T-cell (primary cell): ENCODE measurements at regions not wholly inside any gene's neighbourhood (a gene's known extent, or its start where the extent isn't known, plus 50 kb on each side); places are given as distances from the start of the nearest gene placed in this dataset.

Experiments
- ATAC-seq, 4 experiments: fragments of 200-7000 bp in 3 of 4; fragments of 150-1000 bp in 1 of 4; cut with Tn5 transposase; replicated peaks in 1 of 4; 1 replicate in 3 of 4; 2 replicates in 1 of 4; pipeline ENCODE4 v1.10.0; 2021; ENCODE audit warnings: moderate library complexity in 3 of 4, mild to moderate bottlenecking in 2 of 4, moderate number of reproducible peaks in 1 of 4
- CTCF ChIA-PET, 2 donors: fragments of 300-600 bp; sonication (Branson Sonifier 250); formaldehyde crosslinking; loops; one replicate each; lab custom pipeline; 2022; ENCODE audit warnings: antibody characterized with exemption in 2 of 2; lab: Charles Lee
- POLR2A ChIA-PET, 2 donors: fragments of 300-600 bp; sonication (Branson Sonifier 250); formaldehyde crosslinking; loops; one replicate each; lab custom pipeline; 2022; ENCODE audit warnings: antibody characterized with exemption in 2 of 2; lab: Charles Lee
- DNase-seq, 35 experiments: peaks; one replicate each; pipeline versions ENCODE4 v3.0.0 to v3.0.0-alpha.2; 2013 to 2023
- H3K27ac ChIP-seq: one replicate; pipeline ENCODE4 v1.5.1; 2013; ENCODE audit warnings: low read length
- H3K27me3 ChIP-seq, 2 experiments: replicated peaks in 1 of 2; 1 replicate in 1 of 2; 2 replicates in 1 of 2; pipeline versions ENCODE4 v1.6.1 to v1.7.0; 2013; ENCODE audit warnings: low read length in 1 of 2, mixed read lengths in 1 of 2; ENCODE audit not compliant: control insufficient read depth in 2 of 2, insufficient read depth in 2 of 2; ENCODE audit errors: extremely low read depth in 1 of 2
- H3K36me3 ChIP-seq, 2 donors: 1 replicate in 1 of 2; 2 replicates in 1 of 2; pipeline versions ENCODE4 v1.6.1 to v1.7.0; 2013; ENCODE audit warnings: low read length in 1 of 2; ENCODE audit not compliant: control insufficient read depth in 2 of 2, insufficient read depth in 1 of 2; ENCODE audit errors: extremely low read depth in 1 of 2
- H3K4me1 ChIP-seq, 2 experiments: 1 replicate in 1 of 2; 2 replicates in 1 of 2; pipeline versions ENCODE4 v1.6.1 to v1.7.0; 2013; ENCODE audit warnings: low read length in 2 of 2, mixed read lengths in 1 of 2; ENCODE audit not compliant: insufficient read depth in 2 of 2, control insufficient read depth in 1 of 2; ENCODE audit errors: extremely low read depth in 1 of 2
- H3K4me3 ChIP-seq, 2 donors: 1 replicate in 1 of 2; 2 replicates in 1 of 2; pipeline versions ENCODE4 v1.5.1 to v1.7.0; 2013; ENCODE audit warnings: mild to moderate bottlenecking in 2 of 2, low read length in 1 of 2, moderate library complexity in 1 of 2; ENCODE audit not compliant: control insufficient read depth in 1 of 2; ENCODE audit errors: extremely low read depth in 1 of 2
- H3K9me3 ChIP-seq: 2 replicates; pipeline ENCODE4 v1.7.0; 2013
- H3K27ac Mint-ChIP-seq, 2 donors: one replicate each; pipeline ENCODE4 v1.8.0; 2020 to 2021; ENCODE audit warnings: mild to moderate bottlenecking in 2 of 2, mixed read lengths in 2 of 2
- H3K27me3 Mint-ChIP-seq, 2 donors: one replicate each; pipeline ENCODE4 v1.8.0; 2021 to 2022; ENCODE audit warnings: mixed read lengths in 2 of 2
- H3K36me3 Mint-ChIP-seq: one replicate; pipeline ENCODE4 v1.8.0; 2021; ENCODE audit warnings: mixed read lengths
- H3K4me1 Mint-ChIP-seq, 3 donors: one replicate each; pipeline ENCODE4 v1.8.0; 2020 to 2022; ENCODE audit warnings: mixed read lengths in 3 of 3, mild to moderate bottlenecking in 1 of 3
- H3K4me3 Mint-ChIP-seq, 3 donors: one replicate each; pipeline ENCODE4 v1.8.0; 2020 to 2022; ENCODE audit warnings: mild to moderate bottlenecking in 3 of 3, mixed read lengths in 3 of 3, moderate library complexity in 3 of 3
- H3K9me3 Mint-ChIP-seq, 3 donors: one replicate each; pipeline ENCODE4 v1.8.0; 2020 to 2022; ENCODE audit warnings: mixed read lengths in 3 of 3
- whole genome bisulfite sequencing: methylation state at CpG from one replicate; pipeline ENCODE4 v1.1.5; 2013; ENCODE audit warnings: missing lambda C conversion rate; ENCODE audit not compliant: insufficient coverage; 5-methylcytosine and 5-hydroxymethylcytosine counted together

GRCh38 chr1:209405183-209405814 lies 178.2 kb upstream of the CAMK1G start:
- ATAC-seq (no peak), DNase-seq (no peak)
- Mint-ChIP-seq H3K27ac (no peak overlapping the region), H3K36me3 (no peaks in the 10 kb centered on the region), H3K4me1 (no peaks in the 10 kb centered on the region), H3K9me3 (no peaks in the 10 kb centered on the region), H3K27me3 (peaks cover 2 to 12% of the 10 kb centered on the region in 2 donors), H3K4me3 (no peak overlapping the region)
- Histone ChIP-seq H3K4me3 (no peak overlapping the region), H3K4me1 (no peaks in the 10 kb centered on the region), H3K36me3 (no peaks in the 10 kb centered on the region), H3K27me3 (peaks cover 0 to 4% of the 10 kb centered on the region in 2 experiments), H3K27ac (no peak overlapping the region), H3K9me3 (no peaks in the 10 kb centered on the region)
- CTCF ChIA-PET, result no interaction called here
- POLR2A ChIA-PET, result no interaction called here
- WGBS, result 20% methylated on average over 3 of the region's 5 CpGs

- DNase-seq, result no peak
- Histone ChIP-seq H3K27ac (no peak overlapping the region), H3K4me3 (no peak overlapping the region), H3K27me3 (peaks cover 0 to 4% of the 10 kb centered on the region in 2 experiments), H3K4me1 (no peaks in the 10 kb centered on the region), H3K36me3 (no peaks in the 10 kb centered on the region), H3K9me3 (no peaks in the 10 kb centered on the region)
- H3K36me3 Mint-ChIP-seq, result no peaks in the 10 kb centered on the region
- WGBS, result 80% methylated on average over 2 of the region's 3 CpGs
- no peak overlapping the region for H3K27ac Mint-ChIP-seq
- peaks cover 6 to 13% of the 10 kb centered on the region in 2 donors for H3K27me3 Mint-ChIP-seq
- H3K4me3 Mint-ChIP-seq, result no peak overlapping the region
- ChIA-PET CTCF (no interaction called here), POLR2A (no interaction called here)
- H3K4me1 Mint-ChIP-seq, result no peaks in the 10 kb centered on the region
- H3K9me3 Mint-ChIP-seq, result no peaks in the 10 kb centered on the region
- no peak for ATAC-seq
Measured at GRCh38 chr1:209406168-209406567, 177.3 kb upstream of the CAMK1G start.

GRCh38 chr1:209406595-209406994 lies 176.9 kb upstream of the CAMK1G start:
- ATAC-seq (no peak), DNase-seq (no peak)
- WGBS, result no CpG with 5 or more reads among the region's 2 CpGs
- Histone ChIP-seq H3K27ac (no peak overlapping the region), H3K9me3 (no peaks in the 10 kb centered on the region), H3K36me3 (no peaks in the 10 kb centered on the region), H3K4me3 (no peak overlapping the region), H3K4me1 (no peaks in the 10 kb centered on the region), H3K27me3 (peaks cover 0 to 4% of the 10 kb centered on the region in 2 experiments)
- H3K27ac Mint-ChIP-seq, result no peak overlapping the region
- no peaks in the 10 kb centered on the region for H3K4me1 Mint-ChIP-seq
- H3K9me3 Mint-ChIP-seq, result no peaks in the 10 kb centered on the region
- no peak overlapping the region for H3K4me3 Mint-ChIP-seq
- H3K27me3 Mint-ChIP-seq, result peaks cover 8 to 16% of the 10 kb centered on the region in 2 donors
- ChIA-PET CTCF (no interaction called here), POLR2A (no interaction called here)
- H3K36me3 Mint-ChIP-seq, result no peaks in the 10 kb centered on the region

GRCh38 chr1:209409780-209410179 lies 173.7 kb upstream of the CAMK1G start:
- Histone ChIP-seq H3K4me3 (no peak overlapping the region), H3K4me1 (no peaks in the 10 kb centered on the region), H3K9me3 (no peaks in the 10 kb centered on the region), H3K27ac (no peak overlapping the region), H3K36me3 (no peaks in the 10 kb centered on the region), H3K27me3 (peaks cover 0 to 4% of the 10 kb centered on the region in 2 experiments)
- DNase-seq (no peak), ATAC-seq (no peak)
- H3K9me3 Mint-ChIP-seq, result no peaks in the 10 kb centered on the region
- no peaks in the 10 kb centered on the region for H3K4me1 Mint-ChIP-seq
- CTCF ChIA-PET, result no interaction called here
- no peak overlapping the region for H3K4me3 Mint-ChIP-seq
- no peak overlapping the region for H3K27ac Mint-ChIP-seq
- H3K36me3 Mint-ChIP-seq, result no peaks in the 10 kb centered on the region
- WGBS, result no CpG with 5 or more reads among the region's 2 CpGs
- POLR2A ChIA-PET, result no interaction called here
- peaks cover 19 to 31% of the 10 kb centered on the region in 2 donors for H3K27me3 Mint-ChIP-seq

GRCh38 chr1:209411491-209411929 lies 172.0 kb upstream of the CAMK1G start:
- H3K36me3 ChIP-seq, result no peaks in the 10 kb centered on the region
- no peaks in the 10 kb centered on the region for H3K9me3 ChIP-seq
- ChIA-PET POLR2A (no interaction called here), CTCF (no interaction called here)
- no peaks in the 10 kb centered on the region for H3K4me1 ChIP-seq
- H3K27ac ChIP-seq, result no peak overlapping the region
- Mint-ChIP-seq H3K36me3 (no peaks in the 10 kb centered on the region), H3K4me1 (no peaks in the 10 kb centered on the region), H3K9me3 (no peaks in the 10 kb centered on the region), H3K4me3 (no peak overlapping the region), H3K27ac (no peak overlapping the region), H3K27me3 (peaks cover 23 to 32% of the 10 kb centered on the region in 2 donors)
- WGBS, result 38% methylated on average over 1 of the region's 3 CpGs
- ATAC-seq (no peak), DNase-seq (no peak)
- H3K4me3 ChIP-seq, result no peak overlapping the region
- H3K27me3 ChIP-seq, result peaks cover 0 to 7% of the 10 kb centered on the region in 2 experiments

GRCh38 chr1:209412036-209412435 lies 171.5 kb upstream of the CAMK1G start:
- no peak overlapping the region for H3K27ac Mint-ChIP-seq

GRCh38 chr1:209412566-209412965 lies 170.9 kb upstream of the CAMK1G start:
- H3K9me3 ChIP-seq, result no peaks in the 10 kb centered on the region
- ATAC-seq (no peak), DNase-seq (no peak)
- Mint-ChIP-seq H3K4me3 (no peak overlapping the region), H3K27me3 (peaks cover 23 to 37% of the 10 kb centered on the region in 2 donors), H3K36me3 (no peaks in the 10 kb centered on the region), H3K4me1 (no peaks in the 10 kb centered on the region), H3K9me3 (no peaks in the 10 kb centered on the region), H3K27ac (no peak overlapping the region)
- ChIA-PET CTCF (no interaction called here), POLR2A (no interaction called here)
- H3K36me3 ChIP-seq, result no peaks in the 10 kb centered on the region
- 54% methylated on average over 1 of the region's 1 CpG for WGBS
- no peak overlapping the region for H3K27ac ChIP-seq
- peaks cover 0 to 7% of the 10 kb centered on the region in 2 experiments for H3K27me3 ChIP-seq
- no peaks in the 10 kb centered on the region for H3K4me1 ChIP-seq
- no peak overlapping the region for H3K4me3 ChIP-seq

More at GRCh38 chr1:209412036-209412435, 171.5 kb upstream of the CAMK1G start:
- H3K27ac ChIP-seq, result no peak overlapping the region
- Mint-ChIP-seq H3K4me3 (no peak overlapping the region), H3K36me3 (no peaks in the 10 kb centered on the region), H3K4me1 (no peaks in the 10 kb centered on the region), H3K27me3 (peaks cover 23 to 32% of the 10 kb centered on the region in 2 donors), H3K9me3 (no peaks in the 10 kb centered on the region)
- no peaks in the 10 kb centered on the region for H3K36me3 ChIP-seq
- ATAC-seq (no peak), DNase-seq (no peak)
- ChIA-PET CTCF (no interaction called here), POLR2A (no interaction called here)
- H3K4me3 ChIP-seq, result no peak overlapping the region
- H3K27me3 ChIP-seq, result peaks cover 0 to 7% of the 10 kb centered on the region in 2 experiments
- H3K4me1 ChIP-seq, result no peaks in the 10 kb centered on the region
- no peaks in the 10 kb centered on the region for H3K9me3 ChIP-seq
